AG09309 (cell line): ENCODE measurements at regions not wholly inside any gene's neighbourhood (a gene's known extent, or its start where the extent isn't known, plus 50 kb on each side); places are given as distances from the start of the nearest gene placed in this dataset.

Experiments
- DNase-seq: peaks from one replicate; pipeline ENCODE4 v3.0.0-alpha.2; 2010; ENCODE audit warnings: low read depth
- H3K4me3 ChIP-seq: 2 replicates; pipeline ENCODE4 v1.5.1; 2011; ENCODE audit warnings: mild to moderate bottlenecking, low read depth, low read length, moderate library complexity; ENCODE audit not compliant: control insufficient read depth
- CTCF ChIP-seq: IDR thresholded peaks from 2 replicates; pipeline ENCODE4 v1.5.1; 2011; ENCODE audit warnings: mild to moderate bottlenecking, low read depth, low read length, inconsistent platforms; ENCODE audit not compliant: insufficient read depth, control insufficient read depth; ENCODE audit errors: missing control alignments

DNA sequence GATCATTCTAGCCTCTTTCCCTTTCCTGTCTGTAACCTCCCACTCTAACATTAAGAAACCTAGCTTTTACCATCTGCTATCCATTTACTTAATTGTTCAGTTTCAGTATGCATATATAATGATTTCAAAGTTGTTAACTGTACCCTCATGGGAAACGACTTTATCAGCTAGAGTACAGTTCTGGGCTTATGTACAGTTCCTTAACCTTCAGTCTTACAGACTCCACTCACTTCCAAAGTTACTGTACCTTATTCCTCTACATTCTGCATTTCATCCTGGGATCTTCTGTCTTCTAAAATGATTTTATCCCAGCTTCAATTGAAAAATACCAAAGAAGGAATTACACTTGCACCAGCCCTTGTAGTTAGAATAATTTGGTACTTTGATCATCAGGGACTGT, 108.7 kb upstream of the KCNE2 start:
- DNase-seq, result no peak
- TF ChIP-seq CTCF, result no peak
- no peak overlapping the region for H3K4me3 ChIP-seq

DNA sequence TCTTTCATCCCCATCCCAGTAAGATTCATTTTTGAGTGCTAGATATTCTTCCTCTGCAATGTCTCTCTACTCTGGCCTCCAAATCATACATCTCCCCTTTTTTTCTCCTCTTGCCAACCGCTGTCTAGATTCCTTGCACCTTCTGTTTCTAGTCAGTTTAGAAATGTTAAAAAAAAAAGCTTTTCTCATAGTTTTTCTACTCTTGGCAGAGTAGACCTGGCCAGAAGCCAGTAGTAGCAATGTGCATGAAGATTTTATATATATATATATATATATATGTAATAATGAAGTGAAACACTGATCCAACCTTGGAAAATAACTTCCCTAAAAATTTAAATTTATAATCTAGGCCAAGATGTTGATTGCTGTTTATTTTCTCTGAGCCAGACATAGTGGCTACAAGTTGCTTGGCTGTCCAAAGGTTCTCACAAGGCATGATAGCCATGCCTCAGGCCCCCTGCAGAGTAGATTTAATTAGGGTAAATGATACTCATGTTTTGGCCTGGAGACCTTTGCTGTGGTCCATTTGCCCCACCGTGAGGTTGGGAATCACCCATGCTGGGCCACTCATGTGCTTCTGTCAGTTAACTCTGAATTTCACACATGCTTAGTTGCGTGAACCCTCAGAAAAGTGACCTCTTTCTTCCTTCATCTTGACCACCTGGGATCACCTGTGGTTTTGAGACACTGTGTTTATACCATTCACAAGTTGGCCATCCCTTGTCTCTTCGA, 103.4 kb upstream of the KCNE2 start:
- H3K4me3 ChIP-seq, result no peak overlapping the region
- no peak for DNase-seq
- TF ChIP-seq CTCF, result no peak

DNA sequence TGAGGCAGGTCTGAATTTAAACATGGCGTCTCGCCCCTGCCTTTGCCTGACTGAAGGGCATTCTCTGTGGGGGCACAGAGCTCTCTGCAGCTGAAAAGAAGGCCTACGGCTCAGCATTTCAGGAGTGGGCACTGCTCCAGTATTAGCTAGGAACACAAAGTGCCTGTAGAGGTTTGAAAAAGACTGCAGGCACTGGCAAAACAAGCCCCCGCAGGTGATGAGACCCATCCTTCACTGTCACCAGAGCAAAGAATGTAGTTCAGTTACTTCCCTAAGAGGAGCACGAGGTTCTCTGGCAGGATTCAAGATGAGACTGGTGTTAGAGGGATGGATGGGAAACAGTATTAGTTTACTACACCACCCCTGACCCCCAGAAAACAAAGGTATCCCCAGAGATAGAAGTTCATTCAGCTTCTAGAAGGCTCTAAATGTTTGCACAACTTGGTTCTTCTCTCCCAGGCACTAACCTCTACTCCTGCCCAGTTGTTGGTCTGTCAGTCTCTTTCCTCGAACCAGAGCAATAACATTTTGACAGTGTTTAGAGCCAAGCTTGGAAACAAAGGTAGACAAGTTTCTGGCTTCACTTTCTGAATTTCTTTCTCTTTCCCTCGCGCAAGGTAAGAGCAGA, 101.9 kb upstream of the KCNE2 start:
- no peak for DNase-seq
- no peak for TF ChIP-seq CTCF
- no peak overlapping the region for H3K4me3 ChIP-seq

- DNase-seq, result no peak
- H3K4me3 ChIP-seq, result no peak overlapping the region
- TF ChIP-seq CTCF, result no peak
These were observed 101.3 kb upstream of the KCNE2 start for GRCh38 chr21:34262469-34262845.

- no peak for TF ChIP-seq CTCF
- DNase-seq, result no peak
These were observed 100.2 kb upstream of the KCNE2 start for GRCh38 chr21:34263629-34264028.

GRCh38 chr21:34266351-34266750, 97.5 kb upstream of the KCNE2 start:
- DNase-seq, result no peak
- no peak overlapping the region for H3K4me3 ChIP-seq
- TF ChIP-seq CTCF, result no peak

More at GRCh38 chr21:34263629-34264028, 100.2 kb upstream of the KCNE2 start:
- no peak overlapping the region for H3K4me3 ChIP-seq
